Mucosa of rectum (tissue), 2 donors: ENCODE measurements at regions not wholly inside any gene's neighbourhood (a gene's known extent, or its start where the extent isn't known, plus 50 kb on each side); places are given as distances from the start of the nearest gene placed in this dataset.

Experiments
- H3K27ac ChIP-seq, 2 donors: one replicate each; pipeline ENCODE4 v1.7.0; 2013; ENCODE audit warnings: inconsistent platforms in 2 of 2, low read depth in 2 of 2, low read length in 2 of 2
- H3K27me3 ChIP-seq, 2 donors: one replicate each; pipeline ENCODE4 v1.7.0; 2013; ENCODE audit warnings: low read length in 2 of 2; ENCODE audit not compliant: control insufficient read depth in 2 of 2, insufficient read depth in 2 of 2
- H3K36me3 ChIP-seq, 2 donors: one replicate each; pipeline ENCODE4 v1.7.0; 2013; ENCODE audit warnings: low read length in 2 of 2; ENCODE audit not compliant: control insufficient read depth in 2 of 2, insufficient read depth in 2 of 2
- H3K4me1 ChIP-seq, 2 donors: one replicate each; pipeline ENCODE4 v1.7.0; 2013; ENCODE audit warnings: low read length in 2 of 2, mild to moderate bottlenecking in 1 of 2; ENCODE audit not compliant: control insufficient read depth in 2 of 2, insufficient read depth in 2 of 2
- H3K4me3 ChIP-seq, 2 donors: one replicate each; pipeline ENCODE4 v1.7.0; 2013; ENCODE audit warnings: low read length in 2 of 2
- H3K9ac ChIP-seq, 2 donors: one replicate each; pipeline ENCODE4 v1.7.0; 2013; ENCODE audit warnings: low read length in 2 of 2, low read depth in 1 of 2, mild to moderate bottlenecking in 1 of 2
- H3K9me3 ChIP-seq, 2 donors: one replicate each; pipeline ENCODE4 v1.7.0; 2013; ENCODE audit warnings: low read length in 2 of 2; ENCODE audit not compliant: control insufficient read depth in 2 of 2
- donor health status: healthy.
- donor health status: Normal muscosa, but diverticular disease.

GRCh38 chr10:113219446-113219845 is 269.4 kb downstream of the TCF7L2 start:
- Histone ChIP-seq H3K9me3 (no peaks in the 10 kb centered on the region), H3K9ac (no peak overlapping the region), H3K27ac (no peak overlapping the region)

GRCh38 chr10:113221756-113222168 is 271.7 kb downstream of the TCF7L2 start:
- Histone ChIP-seq H3K4me3 (no peak overlapping the region), H3K27ac (no peak overlapping the region)

More at GRCh38 chr10:113219446-113219845, 269.4 kb downstream of the TCF7L2 start:
- no peak overlapping the region for H3K4me3 ChIP-seq
- no peaks in the 10 kb centered on the region for H3K4me1 ChIP-seq
- H3K27me3 ChIP-seq, result peaks cover 0 to 3% of the 10 kb centered on the region in 2 donors
- no peaks in the 10 kb centered on the region for H3K36me3 ChIP-seq

GRCh38 chr10:113222207-113222606 is 272.2 kb downstream of the TCF7L2 start:
- peaks cover 0 to 3% of the 10 kb centered on the region in 2 donors for H3K27me3 ChIP-seq
- no peaks in the 10 kb centered on the region for H3K4me1 ChIP-seq
- no peak overlapping the region for H3K27ac ChIP-seq
- no peaks in the 10 kb centered on the region for H3K9me3 ChIP-seq
- no peaks in the 10 kb centered on the region for H3K36me3 ChIP-seq
- no peak overlapping the region for H3K4me3 ChIP-seq
- H3K9ac ChIP-seq, result no peak overlapping the region

More at GRCh38 chr10:113221756-113222168, 271.7 kb downstream of the TCF7L2 start:
- Histone ChIP-seq H3K27me3 (peaks cover 0 to 3% of the 10 kb centered on the region in 2 donors), H3K9me3 (no peaks in the 10 kb centered on the region), H3K36me3 (no peaks in the 10 kb centered on the region), H3K9ac (no peak overlapping the region), H3K4me1 (no peaks in the 10 kb centered on the region)

GRCh38 chr10:113225364-113225763 is 275.3 kb downstream of the TCF7L2 start:
- Histone ChIP-seq H3K9ac (no peak overlapping the region), H3K27me3 (peaks cover 0 to 3% of the 10 kb centered on the region in 2 donors), H3K9me3 (no peaks in the 10 kb centered on the region), H3K36me3 (no peaks in the 10 kb centered on the region), H3K4me3 (no peak overlapping the region), H3K4me1 (no peaks in the 10 kb centered on the region), H3K27ac (no peak overlapping the region)

GRCh38 chr10:113225903-113226302 is 275.9 kb downstream of the TCF7L2 start:
- Histone ChIP-seq H3K27me3 (peaks cover 0 to 3% of the 10 kb centered on the region in 2 donors), H3K4me1 (no peaks in the 10 kb centered on the region), H3K27ac (no peak overlapping the region), H3K36me3 (no peaks in the 10 kb centered on the region), H3K4me3 (no peak overlapping the region), H3K9me3 (no peaks in the 10 kb centered on the region), H3K9ac (no peak overlapping the region)

GRCh38 chr10:113226399-113226798 is 276.4 kb downstream of the TCF7L2 start:
- H3K27ac ChIP-seq, result no peak overlapping the region
- H3K4me3 ChIP-seq, result no peak overlapping the region
- H3K27me3 ChIP-seq, result peaks cover 0 to 3% of the 10 kb centered on the region in 2 donors
- H3K9ac ChIP-seq, result no peak overlapping the region
- no peaks in the 10 kb centered on the region for H3K9me3 ChIP-seq
- no peaks in the 10 kb centered on the region for H3K36me3 ChIP-seq
- H3K4me1 ChIP-seq, result no peaks in the 10 kb centered on the region

GRCh38 chr10:113226831-113227445 is 276.9 kb downstream of the TCF7L2 start:
- Histone ChIP-seq H3K4me1 (no peaks in the 10 kb centered on the region), H3K27me3 (peaks cover 0 to 3% of the 10 kb centered on the region in 2 donors), H3K9me3 (no peaks in the 10 kb centered on the region), H3K4me3 (no peak overlapping the region), H3K27ac (no peak overlapping the region), H3K36me3 (no peaks in the 10 kb centered on the region), H3K9ac (no peak overlapping the region)

GRCh38 chr10:113228530-113228929 is 278.5 kb downstream of the TCF7L2 start:
- Histone ChIP-seq H3K4me3 (no peak overlapping the region), H3K4me1 (no peaks in the 10 kb centered on the region), H3K27me3 (peaks cover 0 to 3% of the 10 kb centered on the region in 2 donors)

GRCh38 chr10:113230011-113230610 is 280.1 kb downstream of the TCF7L2 start:
- Histone ChIP-seq H3K4me3 (no peak overlapping the region), H3K4me1 (no peaks in the 10 kb centered on the region), H3K27me3 (no peaks in the 10 kb centered on the region), H3K27ac (no peak overlapping the region), H3K9ac (no peak overlapping the region), H3K9me3 (no peaks in the 10 kb centered on the region), H3K36me3 (no peaks in the 10 kb centered on the region)

More at GRCh38 chr10:113228530-113228929, 278.5 kb downstream of the TCF7L2 start:
- no peaks in the 10 kb centered on the region for H3K9me3 ChIP-seq
- H3K9ac ChIP-seq, result no peak overlapping the region
- no peaks in the 10 kb centered on the region for H3K36me3 ChIP-seq
- H3K27ac ChIP-seq, result no peak overlapping the region

GRCh38 chr10:113232928-113233511 is 283.0 kb downstream of the TCF7L2 start:
- no peak overlapping the region for H3K4me3 ChIP-seq
- H3K9ac ChIP-seq, result no peak overlapping the region
- no peaks in the 10 kb centered on the region for H3K27me3 ChIP-seq
- no peaks in the 10 kb centered on the region for H3K36me3 ChIP-seq
- no peak overlapping the region for H3K27ac ChIP-seq
- H3K9me3 ChIP-seq, result no peaks in the 10 kb centered on the region
- no peaks in the 10 kb centered on the region for H3K4me1 ChIP-seq
